ENCODE measurements at regions not wholly inside any gene's neighbourhood (a gene's known extent, or its start where the extent isn't known, plus 50 kb on each side); places are given as distances from the start of the nearest gene placed in this dataset.
"Not testable (repeated sequence)": the region's sequence is repeated elsewhere in the genome, so short reads cannot be mapped to it uniquely, and the experiment has no call there.

- DNase-seq = not testable (repeated sequence)
Measured at GRCh38 chr13:66144357-66144756, 1085.8 kb downstream of the PCDH9 start.

GRCh38 chr13:66139701-66140100, 1090.4 kb downstream of the PCDH9 start:
- DNase-seq = no peak

- DNase-seq = no peak
Measured at GRCh38 chr13:66139250-66139649, 1090.9 kb downstream of the PCDH9 start.

GRCh38 chr13:66138172-66138811, 1091.8 kb downstream of the PCDH9 start:
- no peak for DNase-seq

GRCh38 chr13:66137384-66137783, 1092.8 kb downstream of the PCDH9 start:
- DNase-seq = no peak

GRCh38 chr13:66128692-66129269, 1101.4 kb downstream of the PCDH9 start:
- DNase-seq = no peak

- no peak for DNase-seq
Measured at GRCh38 chr13:66128201-66128600, 1101.9 kb downstream of the PCDH9 start.

GRCh38 chr13:66117563-66117962, 1112.6 kb downstream of the PCDH9 start:
- no peak for DNase-seq

GRCh38 chr13:66113882-66114526, 1116.1 kb downstream of the PCDH9 start:
- no peak for DNase-seq

GRCh38 chr13:66111628-66112027, 1118.5 kb downstream of the PCDH9 start:
- no peak for DNase-seq

- DNase-seq = no peak
Measured at GRCh38 chr13:66106246-66106645, 1123.9 kb downstream of the PCDH9 start.

- no peak for DNase-seq
Measured at GRCh38 chr13:66102864-66103263, 1127.3 kb downstream of the PCDH9 start.

GRCh38 chr13:66099825-66100224, 1130.3 kb downstream of the PCDH9 start:
- DNase-seq = no peak

- DNase-seq = peak; percentile 1
Measured at GRCh38 chr13:66098931-66099628, 1131.1 kb downstream of the PCDH9 start.

GRCh38 chr13:66089711-66090110, 1140.4 kb downstream of the PCDH9 start:
- DNase-seq = no peak

- no peak for DNase-seq
Measured at GRCh38 chr13:66087269-66087710, 1142.8 kb downstream of the PCDH9 start.

- no peak for DNase-seq
Measured at GRCh38 chr13:66077132-66077689, 1152.9 kb downstream of the PCDH9 start.

- DNase-seq = no peak
Measured at GRCh38 chr13:66076417-66076816, 1153.7 kb downstream of the PCDH9 start.

- no peak for DNase-seq
Measured at GRCh38 chr13:66074018-66074615, 1156.0 kb downstream of the PCDH9 start.

- DNase-seq = not testable (repeated sequence)
Measured at GRCh38 chr13:66072097-66072496, 1158.0 kb downstream of the PCDH9 start.

- no peak for DNase-seq
Measured at GRCh38 chr13:66071608-66072007, 1158.5 kb downstream of the PCDH9 start.

GRCh38 chr13:66071029-66071428, 1159.1 kb downstream of the PCDH9 start:
- no peak for DNase-seq

GRCh38 chr13:66069570-66069969, 1160.6 kb downstream of the PCDH9 start:
- no peak for DNase-seq

Measured in NCI-H524 treated with DMSO at 0.1 percent for 48 hours (cell line).